ENCODE measurements at regions not wholly inside any gene's neighbourhood (a gene's known extent, or its start where the extent isn't known, plus 50 kb on each side); places are given as distances from the start of the nearest gene placed in this dataset.
"Not testable (repeated sequence)": the region's sequence is repeated elsewhere in the genome, so short reads cannot be mapped to it uniquely, and the experiment has no call there.

DNA sequence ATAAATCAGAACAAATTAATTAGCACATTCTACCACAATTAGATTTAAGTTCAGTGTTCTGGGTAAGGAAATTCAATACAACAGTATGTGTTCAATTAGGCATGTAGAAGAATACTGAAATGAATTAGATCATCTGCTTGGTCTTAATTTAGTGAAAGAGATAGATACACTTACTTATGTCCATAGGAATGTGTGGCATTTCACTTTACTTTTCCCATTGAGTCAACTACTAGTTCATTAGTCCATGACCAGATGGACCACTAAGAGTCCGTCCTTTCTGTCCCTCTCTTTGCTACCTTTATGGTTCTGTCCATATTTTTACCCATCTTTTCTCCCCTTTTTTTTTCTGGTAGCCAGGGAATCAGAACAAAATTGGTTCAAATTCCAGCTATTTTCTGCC lies 276.9 kb downstream of the OSTF1 start:
- peaks cover 18% of the 10 kb centered on the region for H3K9me3 Mint-ChIP-seq
- DNase-seq: no peak
- H3K36me3 Mint-ChIP-seq (ENCODE audit: low read depth): no peaks in the 10 kb centered on the region
- no peak overlapping the region for H3K27ac Mint-ChIP-seq
- no peaks in the 10 kb centered on the region for H3K27me3 Mint-ChIP-seq
- H3K4me3 Mint-ChIP-seq: no peak overlapping the region
- H3K4me1 Mint-ChIP-seq (ENCODE audit: low read depth): no peaks in the 10 kb centered on the region

DNA sequence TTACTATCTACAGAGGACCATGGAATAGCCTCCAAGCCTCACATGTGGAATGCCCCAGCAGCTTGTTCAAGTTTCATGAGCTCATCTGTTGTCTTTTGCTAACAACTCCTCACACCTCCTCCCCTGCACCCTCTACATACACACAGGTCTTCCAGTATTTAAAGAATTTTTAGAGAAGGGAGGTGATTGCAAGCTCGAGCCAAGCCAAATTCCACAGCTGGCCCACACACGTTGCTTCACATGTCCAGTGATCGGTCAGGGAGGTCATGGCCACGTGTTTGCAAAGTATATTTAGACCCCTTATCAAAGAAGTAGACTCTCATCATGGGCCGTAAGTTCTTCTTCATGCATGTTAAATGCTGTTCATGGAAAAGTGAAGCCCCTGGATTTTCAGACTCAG lies 281.7 kb downstream of the OSTF1 start:
- Mint-ChIP-seq H3K4me3 (no peak overlapping the region), H3K27me3 (no peaks in the 10 kb centered on the region), H3K27ac (no peak overlapping the region), H3K9me3 (no peaks in the 10 kb centered on the region), H3K4me1 (ENCODE audit: low read depth) (no peaks in the 10 kb centered on the region), H3K36me3 (ENCODE audit: low read depth) (no peaks in the 10 kb centered on the region)
- no peak for DNase-seq

DNA sequence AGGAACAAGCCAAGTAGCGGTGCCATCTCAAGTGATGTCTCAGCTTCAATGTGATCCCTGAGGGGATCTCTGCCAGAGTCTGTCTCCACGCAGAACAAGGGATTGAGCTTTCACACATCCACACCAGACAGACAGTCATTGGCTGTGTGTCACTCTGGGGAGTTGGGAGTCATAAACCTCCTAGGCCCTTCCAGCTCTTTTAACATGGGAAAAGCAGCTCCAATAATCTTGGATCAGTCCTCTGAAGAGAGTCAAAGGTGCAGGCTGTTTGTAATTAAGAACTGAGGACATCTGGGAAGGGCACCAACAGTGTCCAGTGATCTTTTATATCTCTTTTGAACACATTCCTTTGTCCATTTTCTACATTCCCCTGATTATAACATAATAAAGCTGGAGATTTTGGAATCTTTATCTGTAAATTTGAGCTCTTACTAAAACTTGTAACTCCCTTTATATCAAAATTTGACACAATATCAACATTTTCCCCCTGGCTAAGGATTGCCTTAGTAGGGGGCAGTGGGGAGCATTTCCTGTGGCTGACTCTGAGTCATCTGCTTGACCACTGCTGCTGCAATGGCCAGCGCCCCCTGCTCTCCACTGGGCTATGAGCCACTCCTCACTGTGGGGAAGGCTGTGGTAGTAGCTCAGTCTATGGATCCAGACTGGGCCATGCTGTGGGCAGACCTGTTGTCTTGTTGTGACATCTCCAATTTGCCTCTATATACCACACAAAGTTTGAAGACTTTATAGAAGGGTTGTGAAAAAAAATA lies 284.4 kb downstream of the OSTF1 start:
- H3K4me3 Mint-ChIP-seq: no peak overlapping the region
- H3K36me3 Mint-ChIP-seq (ENCODE audit: low read depth): no peaks in the 10 kb centered on the region
- DNase-seq: no peak
- H3K27ac Mint-ChIP-seq: no peak overlapping the region
- H3K4me1 Mint-ChIP-seq (ENCODE audit: low read depth): no peaks in the 10 kb centered on the region
- no peaks in the 10 kb centered on the region for H3K27me3 Mint-ChIP-seq
- no peaks in the 10 kb centered on the region for H3K9me3 Mint-ChIP-seq

DNA sequence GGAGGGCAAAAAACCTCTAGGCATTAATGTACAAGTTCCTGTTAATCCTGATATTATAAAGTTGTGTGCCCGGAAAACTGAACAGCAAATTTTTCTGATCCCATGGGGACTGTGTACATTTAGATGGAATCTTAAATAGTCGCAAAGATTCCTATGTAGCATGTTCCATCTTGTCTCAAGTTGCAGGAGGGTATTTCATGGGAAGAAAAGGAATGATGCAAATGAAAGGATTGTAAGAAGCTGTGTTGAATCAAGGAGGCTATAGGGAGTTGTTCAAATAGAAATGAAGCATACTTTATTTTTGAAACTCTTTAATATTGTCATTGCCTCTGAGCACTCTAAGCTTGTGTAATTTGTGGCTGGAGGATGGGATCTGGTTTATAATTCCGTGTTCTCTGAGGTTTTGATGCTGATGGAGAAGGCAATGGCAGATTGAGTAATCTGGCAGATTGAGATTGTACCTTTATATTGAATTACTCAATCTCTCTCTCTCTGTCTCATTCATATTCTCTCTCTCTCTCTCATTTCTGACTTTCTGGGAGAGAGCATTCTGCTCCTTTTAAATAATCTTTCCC lies 288.5 kb downstream of the OSTF1 start:
- Mint-ChIP-seq H3K27me3 (no peaks in the 10 kb centered on the region), H3K27ac (no peak overlapping the region), H3K36me3 (ENCODE audit: low read depth) (no peaks in the 10 kb centered on the region), H3K9me3 (no peaks in the 10 kb centered on the region), H3K4me3 (no peak overlapping the region), H3K4me1 (ENCODE audit: low read depth) (no peaks in the 10 kb centered on the region)
- no peak for DNase-seq

DNA sequence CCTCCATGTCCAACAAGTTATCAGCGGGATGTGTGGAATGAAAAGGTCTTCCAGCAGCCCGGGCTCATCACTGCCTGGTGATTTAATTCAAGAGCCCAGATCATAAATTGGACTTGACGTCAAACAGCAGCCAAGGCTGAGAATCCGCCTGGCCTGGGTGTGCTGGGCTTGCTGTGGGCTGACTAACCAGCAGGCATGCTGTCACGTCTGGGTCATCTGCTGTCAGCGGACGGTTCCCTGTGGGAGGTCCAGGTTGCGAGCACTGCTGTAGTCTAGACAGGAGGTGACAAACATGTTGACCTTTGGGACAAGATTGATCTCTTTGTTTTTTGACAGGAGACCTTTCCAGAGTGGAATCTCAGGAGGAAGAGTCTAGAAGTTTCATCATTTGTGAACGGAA lies 289.7 kb downstream of the OSTF1 start:
- no peak overlapping the region for H3K4me3 Mint-ChIP-seq
- H3K36me3 Mint-ChIP-seq (ENCODE audit: low read depth): no peaks in the 10 kb centered on the region
- H3K4me1 Mint-ChIP-seq (ENCODE audit: low read depth): no peaks in the 10 kb centered on the region
- no peak for DNase-seq
- no peak overlapping the region for H3K27ac Mint-ChIP-seq
- H3K9me3 Mint-ChIP-seq: no peaks in the 10 kb centered on the region
- H3K27me3 Mint-ChIP-seq: no peaks in the 10 kb centered on the region

DNA sequence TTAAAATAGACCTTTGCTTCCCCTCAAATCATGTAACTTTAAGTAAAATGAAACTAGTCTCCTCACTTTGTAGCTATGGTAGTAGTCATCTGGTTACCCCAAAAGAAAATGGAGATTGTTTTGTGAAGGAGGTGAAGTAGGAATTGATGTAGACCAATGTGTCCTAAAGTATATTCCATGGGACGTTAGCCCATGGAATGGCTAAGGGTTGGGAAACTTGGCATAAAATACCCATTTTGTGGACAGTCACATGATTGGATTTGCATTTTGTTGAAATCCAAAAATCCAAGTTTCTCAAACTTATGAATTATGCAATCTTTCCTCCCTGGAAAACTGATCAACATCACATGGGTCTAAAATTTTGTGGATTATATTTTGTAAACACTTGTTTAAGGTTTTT lies 290.6 kb downstream of the OSTF1 start:
- no peak for DNase-seq
- H3K36me3 Mint-ChIP-seq (ENCODE audit: low read depth): no peaks in the 10 kb centered on the region
- H3K9me3 Mint-ChIP-seq: no peaks in the 10 kb centered on the region
- H3K4me3 Mint-ChIP-seq: no peak overlapping the region
- no peak overlapping the region for H3K27ac Mint-ChIP-seq
- H3K27me3 Mint-ChIP-seq: no peaks in the 10 kb centered on the region
- H3K4me1 Mint-ChIP-seq (ENCODE audit: low read depth): no peaks in the 10 kb centered on the region

DNA sequence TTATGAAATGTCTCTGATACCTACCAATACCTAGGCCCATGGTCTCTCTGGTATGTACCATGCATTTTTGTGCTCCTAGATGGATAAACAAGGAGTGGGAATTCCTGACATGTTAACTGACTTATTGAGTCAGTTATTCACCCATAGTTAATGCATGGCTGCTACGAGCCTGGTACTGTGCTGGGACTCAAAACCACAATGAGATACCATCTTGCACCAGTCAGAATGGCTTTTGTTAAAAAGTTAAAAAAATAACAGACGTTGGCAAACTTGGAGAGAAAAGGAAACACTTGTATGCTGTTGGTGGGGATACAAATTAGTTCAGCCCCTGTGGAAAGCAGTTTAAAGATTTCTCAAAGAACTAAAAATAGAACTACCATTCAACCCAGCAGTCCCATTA lies 293.8 kb downstream of the OSTF1 start:
- no peak for DNase-seq
- Mint-ChIP-seq H3K36me3 (ENCODE audit: low read depth) (no peaks in the 10 kb centered on the region), H3K27ac (no peak overlapping the region), H3K4me3 (no peak overlapping the region), H3K27me3 (no peaks in the 10 kb centered on the region), H3K9me3 (peaks cover 15% of the 10 kb centered on the region), H3K4me1 (ENCODE audit: low read depth) (no peaks in the 10 kb centered on the region)

DNA sequence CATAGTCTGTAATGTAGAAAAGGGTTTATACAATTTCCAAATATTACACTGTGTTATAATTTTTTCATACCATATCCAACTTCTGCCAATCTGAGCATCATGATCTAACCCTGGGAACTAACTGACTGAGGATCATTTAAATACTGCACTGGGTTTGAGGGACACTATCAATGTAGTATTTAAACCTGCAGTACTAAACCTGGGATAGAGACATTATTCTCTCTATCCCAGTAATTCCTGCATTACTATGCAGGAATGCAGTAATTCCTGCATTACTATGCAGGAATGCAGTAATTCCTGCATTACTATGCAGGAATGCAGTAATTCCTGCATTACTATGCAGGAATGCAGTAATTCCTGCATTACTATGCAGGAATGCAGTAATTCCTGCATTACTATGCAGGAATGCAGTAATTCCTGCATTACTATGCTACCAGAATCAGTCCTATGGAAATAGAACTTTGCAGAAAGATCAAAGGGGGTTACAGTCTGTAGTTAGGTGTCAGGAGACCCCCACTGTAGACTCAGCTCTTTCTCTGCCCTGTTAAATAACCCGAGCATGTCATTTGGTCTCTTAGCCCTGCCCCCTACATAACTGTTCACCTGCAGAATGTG lies 295.2 kb downstream of the OSTF1 start:
- not testable (repeated sequence) for H3K27me3 Mint-ChIP-seq; H3K36me3 Mint-ChIP-seq (ENCODE audit: low read depth); H3K4me3 Mint-ChIP-seq; DNase-seq; H3K4me1 Mint-ChIP-seq (ENCODE audit: low read depth); H3K27ac Mint-ChIP-seq
- H3K9me3 Mint-ChIP-seq: peaks cover 15% of the 10 kb centered on the region

DNA sequence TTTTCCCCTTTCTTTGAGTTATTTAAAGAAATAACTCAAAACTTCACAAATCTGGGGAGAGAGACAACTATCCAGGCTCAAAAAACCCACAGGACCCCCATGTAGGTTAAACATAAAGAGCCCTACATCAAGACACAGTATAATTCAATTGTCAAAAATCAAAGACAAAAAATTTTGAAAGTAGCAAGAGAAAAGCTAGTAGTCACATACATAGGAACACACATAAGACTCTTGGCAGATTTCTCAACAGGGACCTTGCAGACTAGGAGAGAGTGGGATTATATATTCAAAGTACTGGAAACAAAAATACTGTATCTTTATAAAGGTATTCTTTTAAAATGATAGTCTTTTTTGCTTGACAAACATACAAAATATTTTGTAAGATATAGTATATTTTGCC lies 296.9 kb downstream of the OSTF1 start:
- Mint-ChIP-seq H3K4me3 (no peak overlapping the region), H3K9me3 (peaks cover 15% of the 10 kb centered on the region), H3K4me1 (ENCODE audit: low read depth) (no peaks in the 10 kb centered on the region), H3K27ac (no peak overlapping the region), H3K27me3 (no peaks in the 10 kb centered on the region), H3K36me3 (ENCODE audit: low read depth) (no peaks in the 10 kb centered on the region)
- DNase-seq: no peak

DNA sequence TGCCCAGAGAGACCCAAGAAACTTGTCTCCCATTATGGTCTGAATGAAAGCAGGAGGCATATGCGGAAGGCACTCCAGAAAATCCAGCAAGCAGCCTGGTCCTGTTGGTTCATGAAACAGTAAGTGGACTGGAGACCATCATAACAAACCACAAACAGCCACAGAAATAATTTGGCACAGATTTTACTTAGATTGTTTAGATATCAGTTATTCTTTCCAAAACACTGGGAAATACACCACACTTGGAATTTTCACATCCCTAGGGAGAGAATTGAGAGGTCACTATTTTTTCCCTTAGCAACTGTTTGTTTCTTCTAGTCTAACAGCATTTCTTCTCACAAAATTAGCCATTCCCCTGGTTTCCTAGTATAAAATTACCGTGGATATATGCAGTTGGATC lies 300.8 kb downstream of the OSTF1 start:
- Mint-ChIP-seq H3K36me3 (ENCODE audit: low read depth) (no peaks in the 10 kb centered on the region), H3K4me1 (ENCODE audit: low read depth) (no peaks in the 10 kb centered on the region), H3K27ac (no peak overlapping the region), H3K4me3 (no peak overlapping the region), H3K9me3 (peaks cover 15% of the 10 kb centered on the region), H3K27me3 (no peaks in the 10 kb centered on the region)
- DNase-seq: no peak

DNA sequence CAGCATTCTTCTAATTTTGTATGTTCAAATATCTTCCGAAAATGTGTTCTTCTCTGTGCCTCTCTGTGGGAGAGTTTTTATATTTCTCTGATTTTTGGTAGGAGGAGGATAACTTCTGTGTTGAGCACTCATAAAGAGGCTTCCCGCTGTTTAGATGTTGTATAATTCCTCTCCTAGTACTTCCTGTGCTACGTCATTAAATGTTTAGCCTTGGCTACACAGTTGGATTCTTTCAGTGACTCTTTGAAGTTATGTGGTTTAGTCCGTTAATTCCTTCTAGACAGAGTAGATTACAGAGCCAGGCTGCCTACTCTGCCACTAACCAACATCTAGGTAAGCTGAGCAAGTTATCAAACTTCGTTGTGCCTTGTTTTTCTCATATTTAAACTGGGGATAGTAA lies 302.6 kb downstream of the OSTF1 start:
- H3K36me3 Mint-ChIP-seq (ENCODE audit: low read depth): no peaks in the 10 kb centered on the region
- DNase-seq: no peak
- no peaks in the 10 kb centered on the region for H3K4me1 Mint-ChIP-seq (ENCODE audit: low read depth)
- no peak overlapping the region for H3K4me3 Mint-ChIP-seq
- H3K27ac Mint-ChIP-seq: no peak overlapping the region
- H3K9me3 Mint-ChIP-seq: peaks cover 3% of the 10 kb centered on the region
- no peaks in the 10 kb centered on the region for H3K27me3 Mint-ChIP-seq

DNA sequence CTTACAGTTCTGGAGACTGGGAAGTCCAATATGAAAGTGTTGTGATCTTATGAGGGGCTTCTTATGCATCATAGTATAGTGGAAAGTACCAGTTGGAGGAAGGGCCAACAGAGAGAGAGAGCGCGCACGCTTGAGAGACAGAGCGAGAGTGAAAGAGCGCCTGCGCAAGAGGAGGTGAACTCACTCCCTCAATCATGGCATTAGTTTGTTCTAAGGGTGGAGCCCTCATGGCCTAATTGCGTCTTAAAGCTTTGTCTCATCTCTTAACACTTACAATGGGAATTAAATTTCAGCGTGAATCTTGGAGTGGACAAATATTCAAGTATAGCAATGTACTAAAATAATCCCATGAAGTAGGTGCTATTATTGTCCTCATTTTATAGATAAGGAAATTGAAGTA lies 303.2 kb downstream of the OSTF1 start:
- H3K9me3 Mint-ChIP-seq: no peaks in the 10 kb centered on the region
- no peak for DNase-seq
- no peaks in the 10 kb centered on the region for H3K36me3 Mint-ChIP-seq (ENCODE audit: low read depth)
- no peak overlapping the region for H3K4me3 Mint-ChIP-seq
- no peak overlapping the region for H3K27ac Mint-ChIP-seq
- no peaks in the 10 kb centered on the region for H3K27me3 Mint-ChIP-seq
- no peaks in the 10 kb centered on the region for H3K4me1 Mint-ChIP-seq (ENCODE audit: low read depth)

DNA sequence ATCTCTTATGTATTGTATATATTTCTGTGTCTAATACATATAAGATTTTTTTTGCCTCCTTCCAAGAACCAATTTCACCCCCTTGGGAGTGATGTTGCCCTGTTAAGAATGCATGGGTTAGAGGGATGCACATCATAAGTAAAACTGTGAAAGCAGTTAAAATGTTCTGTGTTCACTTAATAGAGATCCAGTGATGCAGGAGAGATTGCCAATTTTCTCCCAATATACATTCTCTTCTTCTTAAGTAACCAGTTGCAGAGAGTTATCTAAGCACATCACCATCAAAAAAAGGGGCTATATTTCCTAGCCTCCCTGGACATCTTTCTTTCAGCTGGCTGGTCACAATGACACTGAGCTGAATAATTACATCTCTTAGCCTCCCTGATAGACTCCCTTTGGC lies 307.0 kb downstream of the OSTF1 start:
- Mint-ChIP-seq H3K36me3 (ENCODE audit: low read depth) (no peaks in the 10 kb centered on the region), H3K27ac (no peak overlapping the region), H3K27me3 (no peaks in the 10 kb centered on the region), H3K4me1 (ENCODE audit: low read depth) (no peaks in the 10 kb centered on the region), H3K9me3 (no peaks in the 10 kb centered on the region), H3K4me3 (no peak overlapping the region)
- DNase-seq: no peak

DNA sequence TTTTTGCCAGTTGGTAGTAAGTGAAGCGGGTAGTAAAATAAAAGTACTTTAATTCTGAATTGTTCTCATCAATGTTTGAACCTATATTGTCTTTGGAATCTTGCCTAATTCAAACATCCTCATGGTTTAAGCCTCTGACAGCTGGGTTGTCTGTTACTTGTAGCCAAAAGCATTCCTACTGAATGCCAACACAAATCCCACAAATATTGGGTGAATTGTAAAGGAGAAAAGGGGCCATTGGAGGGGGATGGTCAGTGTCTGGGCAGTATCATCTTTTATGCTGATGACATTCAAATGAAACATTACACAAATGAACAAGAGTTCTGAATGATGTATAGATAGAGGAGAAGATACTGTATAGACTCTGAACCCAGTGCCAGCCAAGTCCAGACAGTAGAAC lies 309.5 kb downstream of the OSTF1 start:
- no peaks in the 10 kb centered on the region for H3K9me3 Mint-ChIP-seq
- H3K27ac Mint-ChIP-seq: no peak overlapping the region
- DNase-seq: no peak
- no peaks in the 10 kb centered on the region for H3K4me1 Mint-ChIP-seq (ENCODE audit: low read depth)
- H3K27me3 Mint-ChIP-seq: no peaks in the 10 kb centered on the region
- H3K4me3 Mint-ChIP-seq: no peak overlapping the region
- no peaks in the 10 kb centered on the region for H3K36me3 Mint-ChIP-seq (ENCODE audit: low read depth)

DNA sequence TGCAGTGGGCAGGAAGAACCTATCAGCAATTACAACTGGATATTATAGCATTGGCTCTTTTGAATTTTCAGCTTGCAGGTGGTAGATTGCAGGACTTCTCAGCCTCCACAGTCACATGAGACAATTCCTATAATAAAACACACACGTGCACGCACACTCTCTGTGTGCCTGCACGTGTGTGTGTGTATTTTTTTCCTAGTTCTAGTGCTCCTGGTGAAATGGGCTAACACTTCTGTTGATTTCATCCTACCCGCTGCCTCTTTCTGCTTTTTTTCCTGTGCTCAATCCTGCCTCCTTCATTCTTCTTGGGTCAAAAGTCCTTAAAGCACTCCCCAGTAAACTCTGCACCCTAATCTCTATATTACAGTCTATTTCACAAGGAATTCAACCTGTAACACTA lies 320.1 kb downstream of the OSTF1 start:
- H3K9me3 Mint-ChIP-seq: no peaks in the 10 kb centered on the region
- DNase-seq: no peak
- no peaks in the 10 kb centered on the region for H3K36me3 Mint-ChIP-seq (ENCODE audit: low read depth)
- H3K4me1 Mint-ChIP-seq (ENCODE audit: low read depth): no peaks in the 10 kb centered on the region
- H3K4me3 Mint-ChIP-seq: no peak overlapping the region
- H3K27me3 Mint-ChIP-seq: no peaks in the 10 kb centered on the region
- H3K27ac Mint-ChIP-seq: no peak overlapping the region
